Breast epithelium (tissue), 4 donors: ENCODE measurements at regions not wholly inside any gene's neighbourhood (a gene's known extent, or its start where the extent isn't known, plus 50 kb on each side); places are given as distances from the start of the nearest gene placed in this dataset.
"Not testable (repeated sequence)": the region's sequence is repeated elsewhere in the genome, so short reads cannot be mapped to it uniquely, and the experiment has no call there.

Source experiments
- DNase-seq, 2 donors: peaks; one replicate each; pipeline ENCODE4 v3.0.0-alpha.2; 2019; ENCODE audit warnings: low spot score in 2 of 2
- H3K27ac ChIP-seq, 2 donors: fragments of 200-600 bp; sonication (generic) in 1 of 2; one replicate each; pipeline ENCODE4 v1.5.1; 2016 to 2019; ENCODE audit warnings: mild to moderate bottlenecking in 1 of 2
- H3K27me3 ChIP-seq, 2 donors: fragments of 200-600 bp; sonication (generic) in 1 of 2; one replicate each; pipeline versions ENCODE4 v1.5.1 to v1.6.0; 2017 to 2019; ENCODE audit warnings: control low read depth in 1 of 2, mild to moderate bottlenecking in 1 of 2
- H3K36me3 ChIP-seq: fragments of 200-600 bp; one replicate; pipeline ENCODE4 v1.5.1; 2019
- H3K4me1 ChIP-seq, 2 donors: fragments of 200-600 bp; sonication (generic); one replicate each; pipeline ENCODE4 v1.5.1; 2016 to 2019; ENCODE audit warnings: control low read depth in 1 of 2
- H3K4me3 ChIP-seq, 3 donors: fragments of 200-600 bp; sonication (generic); 1 replicate in 2 of 3; 2 replicates in 1 of 3; pipeline ENCODE4 v1.5.1; 2016 to 2019; ENCODE audit warnings: mild to moderate bottlenecking in 3 of 3, moderate library complexity in 2 of 3
- H3K9me3 ChIP-seq, 2 donors: fragments of 200-600 bp; sonication (generic) in 1 of 2; one replicate each; pipeline ENCODE4 v1.5.1; 2016 to 2019; ENCODE audit warnings: control low read depth in 1 of 2
- POLR2A ChIP-seq: fragments of 450-650 bp; IDR thresholded peaks from one replicate; pipeline ENCODE4 v1.6.1; 2016; ENCODE audit warnings: antibody characterized with exemption, mild to moderate bottlenecking, moderate library complexity
- POLR2AphosphoS5 ChIP-seq, 3 donors: sonication (generic); formaldehyde crosslinking; IDR thresholded peaks; one replicate each; pipeline ENCODE4 v1.6.1; 2017; ENCODE audit warnings: antibody characterized with exemption in 3 of 3
- intact Hi-C: fragments of 100-400 bp; cut with DNase I; formaldehyde crosslinking; loops from one replicate; pipeline ENCODE4 v1.15.1; 2023; ENCODE audit warnings: low total_unique reads
- TF ChIP-seq, protein P1 (sequence below), 3 donors: fragments of 450-650 bp; IDR thresholded peaks; one replicate each; pipeline ENCODE4 v1.5.1; 2016 to 2017; ENCODE audit warnings: antibody characterized with exemption in 3 of 3, mild to moderate bottlenecking in 3 of 3, moderate library complexity in 3 of 3

GRCh38 chr1:238710697-238711096 lies 675.7 kb upstream of the CHRM3 start:
- Histone ChIP-seq H3K27ac (no peak overlapping the region), H3K4me3 (no peak overlapping the region), H3K9me3 (peaks cover 0 to 8% of the 10 kb centered on the region in 2 donors), H3K27me3 (no peaks in the 10 kb centered on the region), H3K36me3 (no peaks in the 10 kb centered on the region), H3K4me1 (no peaks in the 10 kb centered on the region)
- TF ChIP-seq POLR2AphosphoS5 (IDR thresholded peaks at IDR 0.05), result no peak
- TF ChIP-seq, protein P1, sequence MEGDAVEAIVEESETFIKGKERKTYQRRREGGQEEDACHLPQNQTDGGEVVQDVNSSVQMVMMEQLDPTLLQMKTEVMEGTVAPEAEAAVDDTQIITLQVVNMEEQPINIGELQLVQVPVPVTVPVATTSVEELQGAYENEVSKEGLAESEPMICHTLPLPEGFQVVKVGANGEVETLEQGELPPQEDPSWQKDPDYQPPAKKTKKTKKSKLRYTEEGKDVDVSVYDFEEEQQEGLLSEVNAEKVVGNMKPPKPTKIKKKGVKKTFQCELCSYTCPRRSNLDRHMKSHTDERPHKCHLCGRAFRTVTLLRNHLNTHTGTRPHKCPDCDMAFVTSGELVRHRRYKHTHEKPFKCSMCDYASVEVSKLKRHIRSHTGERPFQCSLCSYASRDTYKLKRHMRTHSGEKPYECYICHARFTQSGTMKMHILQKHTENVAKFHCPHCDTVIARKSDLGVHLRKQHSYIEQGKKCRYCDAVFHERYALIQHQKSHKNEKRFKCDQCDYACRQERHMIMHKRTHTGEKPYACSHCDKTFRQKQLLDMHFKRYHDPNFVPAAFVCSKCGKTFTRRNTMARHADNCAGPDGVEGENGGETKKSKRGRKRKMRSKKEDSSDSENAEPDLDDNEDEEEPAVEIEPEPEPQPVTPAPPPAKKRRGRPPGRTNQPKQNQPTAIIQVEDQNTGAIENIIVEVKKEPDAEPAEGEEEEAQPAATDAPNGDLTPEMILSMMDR (IDR thresholded peaks at IDR 0.05), result no peak
- TF ChIP-seq POLR2A, result no peak
- no peak for DNase-seq
- intact Hi-C loops, result no loop called here

GRCh38 chr1:238701024-238701423 lies 685.3 kb upstream of the CHRM3 start:
- no peak overlapping the region for H3K4me3 ChIP-seq
- intact Hi-C loops, result no loop called here

GRCh38 chr1:238690415-238690814 lies 696.0 kb upstream of the CHRM3 start:
- intact Hi-C loops, result no loop called here
- H3K36me3 ChIP-seq, result no peaks in the 10 kb centered on the region
- H3K4me3 ChIP-seq, result no peak overlapping the region
- no peak for DNase-seq
- TF ChIP-seq POLR2A, result no peak
- no peak for TF ChIP-seq POLR2AphosphoS5 (IDR thresholded peaks at IDR 0.05)
- TF ChIP-seq, protein P1 (IDR thresholded peaks at IDR 0.05), result no peak
- H3K27ac ChIP-seq, result no peak overlapping the region
- H3K4me1 ChIP-seq, result no peaks in the 10 kb centered on the region
- H3K27me3 ChIP-seq, result no peaks in the 10 kb centered on the region
- no peaks in the 10 kb centered on the region for H3K9me3 ChIP-seq

More at GRCh38 chr1:238701024-238701423, 685.3 kb upstream of the CHRM3 start:
- H3K27ac ChIP-seq, result no peak overlapping the region
- TF ChIP-seq, protein P1 (IDR thresholded peaks at IDR 0.05), result no peak
- TF ChIP-seq POLR2A, result no peak
- TF ChIP-seq POLR2AphosphoS5 (IDR thresholded peaks at IDR 0.05), result no peak
- H3K27me3 ChIP-seq, result no peaks in the 10 kb centered on the region
- no peaks in the 10 kb centered on the region for H3K36me3 ChIP-seq
- DNase-seq, result no peak
- H3K9me3 ChIP-seq, result no peaks in the 10 kb centered on the region
- no peaks in the 10 kb centered on the region for H3K4me1 ChIP-seq

- intact Hi-C loops, result not testable (repeated sequence)
Observed at GRCh38 chr1:238684576-238684975, 701.8 kb upstream of the CHRM3 start.

DNA sequence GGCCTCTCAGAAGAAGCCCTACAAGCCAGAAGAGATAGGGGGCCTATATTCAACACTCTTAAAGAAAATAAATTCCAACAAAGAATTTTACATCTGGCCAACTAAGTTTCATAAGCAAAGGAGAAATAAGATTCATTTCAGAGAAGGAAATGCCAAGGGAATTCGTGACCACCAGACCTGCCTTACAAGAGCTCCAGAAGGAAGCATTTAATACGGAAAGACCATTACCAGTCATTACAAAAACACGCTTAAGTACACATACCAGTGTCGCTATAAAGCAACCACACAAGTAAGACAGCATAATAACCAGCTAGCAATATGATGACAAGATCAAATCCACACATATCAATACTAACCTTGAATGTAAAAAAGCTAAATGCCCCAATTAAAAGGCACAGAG lies 704.9 kb upstream of the CHRM3 start:
- Histone ChIP-seq H3K9me3 (peaks cover 0 to 4% of the 10 kb centered on the region in 2 donors), H3K36me3 (no peaks in the 10 kb centered on the region), H3K4me1 (no peaks in the 10 kb centered on the region), H3K4me3 (no peak overlapping the region), H3K27me3 (no peaks in the 10 kb centered on the region), H3K27ac (no peak overlapping the region)
- TF ChIP-seq, protein P1 (IDR thresholded peaks at IDR 0.05), result no peak
- TF ChIP-seq POLR2AphosphoS5 (IDR thresholded peaks at IDR 0.05) (no peak), POLR2A (no peak)
- DNase-seq, result no peak
- intact Hi-C loops, result no loop called here

More at GRCh38 chr1:238684576-238684975, 701.8 kb upstream of the CHRM3 start:
- H3K4me3 ChIP-seq, DNase-seq, H3K4me1 ChIP-seq, H3K9me3 ChIP-seq, H3K27ac ChIP-seq, H3K27me3 ChIP-seq, H3K36me3 ChIP-seq: not testable (repeated sequence)

GRCh38 chr1:238681021-238681420 lies 705.3 kb upstream of the CHRM3 start:
- intact Hi-C loops, result no loop called here
- Histone ChIP-seq H3K9me3 (peaks cover 0 to 4% of the 10 kb centered on the region in 2 donors), H3K4me1 (no peaks in the 10 kb centered on the region), H3K27ac (no peak overlapping the region), H3K4me3 (no peak overlapping the region), H3K27me3 (no peaks in the 10 kb centered on the region), H3K36me3 (no peaks in the 10 kb centered on the region)
- DNase-seq, result no peak
- TF ChIP-seq POLR2AphosphoS5 (IDR thresholded peaks at IDR 0.05), result no peak
- TF ChIP-seq, protein P1 (IDR thresholded peaks at IDR 0.05), result no peak
- no peak for TF ChIP-seq POLR2A
